Testis (tissue), 2 donors: ENCODE measurements at regions not wholly inside any gene's neighbourhood (a gene's known extent, or its start where the extent isn't known, plus 50 kb on each side); places are given as distances from the start of the nearest gene placed in this dataset.

ENCODE experiments used
- CTCF ChIP-seq, 3 experiments: fragments of 450-650 bp in 2 of 3; fragments of 200-600 bp in 1 of 3; sonication (generic) in 1 of 3; IDR thresholded peaks; one replicate each; pipeline ENCODE4 v1.5.1; 2016 to 2019; ENCODE audit warnings: antibody characterized with exemption in 3 of 3, mild to moderate bottlenecking in 2 of 3, moderate library complexity in 1 of 3
- POLR2A ChIP-seq: fragments of 450-650 bp; IDR thresholded peaks from one replicate; pipeline ENCODE4 v1.6.1; 2017; ENCODE audit warnings: antibody characterized with exemption, mild to moderate bottlenecking, moderate library complexity

GRCh38 chr3:102735311-102735710 lies 300.5 kb downstream of the ZPLD1 start:
- TF ChIP-seq POLR2A (no peak), CTCF (IDR thresholded peaks at IDR 0.05) (no peak)
